Liver (tissue), 8 donors: ENCODE measurements at regions not wholly inside any gene's neighbourhood (a gene's known extent, or its start where the extent isn't known, plus 50 kb on each side); places are given as distances from the start of the nearest gene placed in this dataset.

Experiments used
- DNase-seq: peaks from one replicate; pipeline ENCODE4 v3.0.0-alpha.2; 2017; ENCODE audit warnings: low spot score
- H3K27ac ChIP-seq, 2 donors: one replicate each; pipeline ENCODE4 v1.7.0; 2013; ENCODE audit warnings: inconsistent platforms in 2 of 2, low read length in 2 of 2, control low read depth in 1 of 2, low read depth in 1 of 2, mild to moderate bottlenecking in 1 of 2
- H3K27me3 ChIP-seq, 4 donors: one replicate each; pipeline versions ENCODE4 v1.6.1 to v1.7.0; 2013; ENCODE audit warnings: low read length in 3 of 4, inconsistent platforms in 1 of 4, mild to moderate bottlenecking in 1 of 4, moderate library complexity in 1 of 4; ENCODE audit not compliant: control insufficient read depth in 4 of 4, insufficient read depth in 4 of 4
- H3K36me3 ChIP-seq, 4 donors: one replicate each; pipeline versions ENCODE4 v1.6.1 to v1.7.0; 2013; ENCODE audit warnings: low read length in 3 of 4, mild to moderate bottlenecking in 3 of 4, low read depth in 1 of 4, moderate library complexity in 1 of 4; ENCODE audit not compliant: control insufficient read depth in 4 of 4, insufficient read depth in 3 of 4
- H3K4me1 ChIP-seq, 4 donors: one replicate each; pipeline versions ENCODE4 v1.6.1 to v1.7.0; 2013; ENCODE audit warnings: low read length in 3 of 4, mild to moderate bottlenecking in 3 of 4, moderate library complexity in 1 of 4; ENCODE audit not compliant: control insufficient read depth in 4 of 4, insufficient read depth in 4 of 4
- H3K4me3 ChIP-seq, 3 donors: one replicate each; pipeline versions ENCODE4 v1.6.1 to v1.7.0; 2013; ENCODE audit warnings: low read length in 3 of 3, control low read depth in 1 of 3, low read depth in 1 of 3, mild to moderate bottlenecking in 1 of 3
- H3K9ac ChIP-seq, 2 donors: one replicate each; pipeline ENCODE4 v1.7.0; 2013; ENCODE audit warnings: low read length in 2 of 2, mild to moderate bottlenecking in 2 of 2, moderate library complexity in 2 of 2, control low read depth in 1 of 2, low read depth in 1 of 2
- H3K9me3 ChIP-seq, 4 donors: one replicate each; pipeline versions ENCODE4 v1.6.1 to v1.7.0; 2013; ENCODE audit warnings: low read length in 3 of 4; ENCODE audit not compliant: control insufficient read depth in 4 of 4
- EGR1 ChIP-seq, 2 donors: IDR thresholded peaks; 2 replicates each; pipeline ENCODE4 v1.6.1; 2016 to 2018; ENCODE audit warnings: antibody characterized with exemption in 2 of 2, low read depth in 2 of 2
- FOXA1 ChIP-seq: IDR thresholded peaks from 2 replicates; pipeline ENCODE4 v1.6.1; 2016; ENCODE audit warnings: antibody characterized with exemption
- FOXA2 ChIP-seq: IDR thresholded peaks from 2 replicates; pipeline ENCODE4 v1.6.1; 2016; ENCODE audit warnings: antibody characterized with exemption
- GABPA ChIP-seq, 2 donors: IDR thresholded peaks in 1 of 2; conservative IDR thresholded peaks in 1 of 2; 2 replicates each; pipeline ENCODE4 v1.6.1; 2016; ENCODE audit warnings: antibody characterized with exemption in 2 of 2, mild to moderate bottlenecking in 1 of 2, moderate library complexity in 1 of 2
- HNF4A ChIP-seq, 2 donors: conservative IDR thresholded peaks; 2 replicates each; pipeline ENCODE4 v1.6.1; 2016; ENCODE audit warnings: antibody characterized with exemption in 2 of 2, mild to moderate bottlenecking in 2 of 2
- HNF4G ChIP-seq: IDR thresholded peaks from 2 replicates; pipeline ENCODE4 v1.6.1; 2016; ENCODE audit warnings: antibody characterized with exemption
- JUND ChIP-seq, 2 donors: IDR thresholded peaks; 2 replicates each; pipeline ENCODE4 v1.6.1; 2016; ENCODE audit warnings: antibody characterized with exemption in 2 of 2
- NR2F2 ChIP-seq: IDR thresholded peaks from 2 replicates; pipeline ENCODE4 v1.6.1; 2016; ENCODE audit warnings: antibody characterized with exemption
- RAD21 ChIP-seq, 2 donors: IDR thresholded peaks; 2 replicates each; pipeline ENCODE4 v1.6.1; 2016; ENCODE audit warnings: antibody characterized with exemption in 2 of 2, mild to moderate bottlenecking in 2 of 2
- RXRA ChIP-seq, 2 donors: IDR thresholded peaks; 2 replicates each; pipeline ENCODE4 v1.6.1; 2017 to 2018; ENCODE audit warnings: antibody characterized with exemption in 2 of 2, mild to moderate bottlenecking in 1 of 2
- SP1 ChIP-seq: IDR thresholded peaks from 2 replicates; pipeline ENCODE4 v1.6.1; 2018; ENCODE audit warnings: antibody characterized with exemption, mild to moderate bottlenecking
- TAF1 ChIP-seq: conservative IDR thresholded peaks from 2 replicates; pipeline ENCODE4 v1.6.1; 2016; ENCODE audit warnings: antibody characterized with exemption, mild to moderate bottlenecking
- YY1 ChIP-seq: IDR thresholded peaks from 2 replicates; pipeline ENCODE4 v1.6.1; 2016; ENCODE audit warnings: antibody characterized with exemption, mild to moderate bottlenecking
- WGBS: extraction: QIAGEN DNeasy Blood & Tissue Kit; methylation state at CpG from one replicate; pipeline ENCODE4 v1.1.7; 2013; 5-methylcytosine and 5-hydroxymethylcytosine counted together
- TF ChIP-seq, protein P1 (sequence below): fragments of 150-350 bp; IDR thresholded peaks from 2 replicates; pipeline ENCODE4 v1.5.1; 2017; ENCODE audit warnings: improper control_type of control experiment, low read depth, low read length; ENCODE audit not compliant: missing input control
- TF ChIP-seq, protein P2 (sequence below): IDR thresholded peaks from 2 replicates; pipeline ENCODE4 v1.6.1; 2016; ENCODE audit warnings: antibody characterized with exemption
- TF ChIP-seq, protein P3 (sequence below): IDR thresholded peaks from 2 replicates; pipeline ENCODE4 v1.6.1; 2016; ENCODE audit warnings: antibody characterized with exemption
- TF ChIP-seq, protein P4 (sequence below): IDR thresholded peaks from 2 replicates; pipeline ENCODE4 v1.6.1; 2016; ENCODE audit warnings: antibody characterized with exemption
- donor health status: healthy.
- donor health status: healthy.
- donor health status: healthy.
- donor health status: healthy.
- donor health status: healthy.

DNA sequence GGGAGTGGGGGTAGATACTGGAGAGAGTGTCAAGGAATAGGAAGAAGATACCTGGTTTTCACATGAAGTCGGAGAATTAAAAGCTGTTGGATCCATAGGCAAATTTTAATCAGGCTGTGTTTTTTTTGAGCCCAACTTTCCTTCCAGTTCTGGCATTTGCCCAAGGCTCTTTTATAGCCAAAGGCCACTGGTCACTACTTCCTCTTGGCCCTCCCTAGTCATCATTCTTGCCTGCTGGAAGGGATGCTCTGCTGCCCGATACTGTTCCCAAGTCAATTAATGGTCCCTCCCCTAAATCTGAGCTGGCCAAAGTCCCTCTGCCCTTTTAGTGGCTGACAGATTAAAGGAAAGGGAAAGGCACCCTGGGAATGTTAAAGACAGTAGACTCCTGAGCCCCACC lies 102.8 kb upstream of the ZNF648 start:
- no peak overlapping the region for H3K27ac ChIP-seq
- no peak overlapping the region for H3K9ac ChIP-seq
- 72% methylated on average over 2 of the region's 2 CpGs for WGBS

DNA sequence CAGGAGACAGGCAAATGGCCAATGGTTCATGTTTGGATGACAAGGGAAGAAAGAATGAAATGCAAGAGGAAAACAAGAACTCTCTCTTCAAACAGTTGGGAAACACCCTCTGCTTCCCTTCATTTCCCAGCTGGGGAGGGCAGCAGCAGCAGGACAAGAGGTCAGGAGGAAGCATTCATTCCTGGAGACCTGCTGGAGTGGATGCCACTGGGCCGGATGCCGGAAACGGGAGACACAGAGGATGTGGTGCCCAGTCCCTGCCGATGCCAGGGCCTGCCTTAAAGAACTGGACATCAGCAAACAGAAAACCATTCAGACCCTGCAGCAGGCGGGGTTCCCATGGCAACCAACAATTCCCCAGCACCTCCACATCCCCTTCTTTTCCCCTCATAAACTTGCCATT lies 102.3 kb upstream of the ZNF648 start:
- peaks cover 0 to 5% (median 0%) of the 10 kb centered on the region in 4 donors for H3K9me3 ChIP-seq
- no peak overlapping the region for H3K27ac ChIP-seq
- TF ChIP-seq RAD21 (IDR thresholded peaks at IDR 0.05) (peak in 1 of 2 donors; percentile 10), TAF1 (no peak), NR2F2 (peak; percentile 84), JUND (IDR thresholded peaks at IDR 0.05) (no peak), HNF4G (no peak)
- TF ChIP-seq, protein P1, sequence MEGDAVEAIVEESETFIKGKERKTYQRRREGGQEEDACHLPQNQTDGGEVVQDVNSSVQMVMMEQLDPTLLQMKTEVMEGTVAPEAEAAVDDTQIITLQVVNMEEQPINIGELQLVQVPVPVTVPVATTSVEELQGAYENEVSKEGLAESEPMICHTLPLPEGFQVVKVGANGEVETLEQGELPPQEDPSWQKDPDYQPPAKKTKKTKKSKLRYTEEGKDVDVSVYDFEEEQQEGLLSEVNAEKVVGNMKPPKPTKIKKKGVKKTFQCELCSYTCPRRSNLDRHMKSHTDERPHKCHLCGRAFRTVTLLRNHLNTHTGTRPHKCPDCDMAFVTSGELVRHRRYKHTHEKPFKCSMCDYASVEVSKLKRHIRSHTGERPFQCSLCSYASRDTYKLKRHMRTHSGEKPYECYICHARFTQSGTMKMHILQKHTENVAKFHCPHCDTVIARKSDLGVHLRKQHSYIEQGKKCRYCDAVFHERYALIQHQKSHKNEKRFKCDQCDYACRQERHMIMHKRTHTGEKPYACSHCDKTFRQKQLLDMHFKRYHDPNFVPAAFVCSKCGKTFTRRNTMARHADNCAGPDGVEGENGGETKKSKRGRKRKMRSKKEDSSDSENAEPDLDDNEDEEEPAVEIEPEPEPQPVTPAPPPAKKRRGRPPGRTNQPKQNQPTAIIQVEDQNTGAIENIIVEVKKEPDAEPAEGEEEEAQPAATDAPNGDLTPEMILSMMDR: no peak
- TF ChIP-seq, protein P2, sequence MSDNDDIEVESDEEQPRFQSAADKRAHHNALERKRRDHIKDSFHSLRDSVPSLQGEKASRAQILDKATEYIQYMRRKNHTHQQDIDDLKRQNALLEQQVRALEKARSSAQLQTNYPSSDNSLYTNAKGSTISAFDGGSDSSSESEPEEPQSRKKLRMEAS: no peak
- WGBS: 83% methylated on average over 5 of the region's 5 CpGs
- no peak overlapping the region for H3K4me3 ChIP-seq
- no peak for DNase-seq
- H3K36me3 ChIP-seq: peaks cover 0 to 2% (median 0%) of the 10 kb centered on the region in 4 donors
- H3K4me1 ChIP-seq: no peaks in the 10 kb centered on the region
- no peak overlapping the region for H3K9ac ChIP-seq
- H3K27me3 ChIP-seq: no peaks in the 10 kb centered on the region

More for the DNA sequence above, 102.8 kb upstream of the ZNF648 start:
- H3K27me3 ChIP-seq: no peaks in the 10 kb centered on the region
- peaks cover 0 to 1% (median 0%) of the 10 kb centered on the region in 4 donors for H3K9me3 ChIP-seq
- H3K4me1 ChIP-seq: no peaks in the 10 kb centered on the region
- no peak for DNase-seq
- TF ChIP-seq JUND (IDR thresholded peaks at IDR 0.05) (no peak), YY1 (no peak), FOXA1 (no peak), SP1 (no peak)
- TF ChIP-seq, protein P3, sequence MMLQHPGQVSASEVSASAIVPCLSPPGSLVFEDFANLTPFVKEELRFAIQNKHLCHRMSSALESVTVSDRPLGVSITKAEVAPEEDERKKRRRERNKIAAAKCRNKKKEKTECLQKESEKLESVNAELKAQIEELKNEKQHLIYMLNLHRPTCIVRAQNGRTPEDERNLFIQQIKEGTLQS: no peak
- H3K4me3 ChIP-seq: no peak overlapping the region
- peaks cover 0 to 2% (median 0%) of the 10 kb centered on the region in 4 donors for H3K36me3 ChIP-seq

DNA sequence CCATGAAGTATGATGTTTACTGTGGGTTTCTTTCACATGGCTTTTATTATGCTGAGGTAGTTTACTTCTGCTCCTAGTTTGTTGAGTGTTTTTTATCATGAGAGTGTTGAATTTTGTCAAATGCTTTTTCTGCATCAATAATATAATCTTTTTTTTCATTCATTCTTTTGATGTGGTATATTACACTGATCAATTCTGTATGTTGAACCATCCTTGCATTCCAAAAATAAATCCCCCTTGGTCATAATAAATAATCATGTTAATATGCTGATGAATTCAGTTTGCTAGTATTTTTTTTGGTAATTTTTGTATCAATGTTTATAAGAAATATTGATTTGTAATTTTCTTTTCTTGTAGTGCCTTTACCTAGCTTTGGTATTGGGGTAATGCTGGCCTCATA lies 97.9 kb upstream of the ZNF648 start:
- Histone ChIP-seq H3K36me3 (peaks cover 0 to 2% (median 0%) of the 10 kb centered on the region in 4 donors), H3K4me3 (no peak overlapping the region), H3K4me1 (no peaks in the 10 kb centered on the region), H3K9ac (no peak overlapping the region), H3K27ac (no peak overlapping the region), H3K9me3 (peaks cover 0 to 5% (median 0%) of the 10 kb centered on the region in 4 donors), H3K27me3 (no peaks in the 10 kb centered on the region)
- TF ChIP-seq, protein P1: no peak
- TF ChIP-seq HNF4A (conservative IDR thresholded peaks at IDR 0.05) (no peak), SP1 (no peak), FOXA2 (no peak), GABPA (IDR thresholded peaks at IDR 0.05 in 1 of 2, conservative IDR thresholded peaks at IDR 0.05 in 1 of 2) (no peak), TAF1 (no peak), JUND (IDR thresholded peaks at IDR 0.05) (no peak), FOXA1 (no peak), EGR1 (IDR thresholded peaks at IDR 0.05; ENCODE audit: low read depth in 2 of 2) (no peak), YY1 (no peak), RXRA (IDR thresholded peaks at IDR 0.05) (no peak)
- TF ChIP-seq, protein P4, sequence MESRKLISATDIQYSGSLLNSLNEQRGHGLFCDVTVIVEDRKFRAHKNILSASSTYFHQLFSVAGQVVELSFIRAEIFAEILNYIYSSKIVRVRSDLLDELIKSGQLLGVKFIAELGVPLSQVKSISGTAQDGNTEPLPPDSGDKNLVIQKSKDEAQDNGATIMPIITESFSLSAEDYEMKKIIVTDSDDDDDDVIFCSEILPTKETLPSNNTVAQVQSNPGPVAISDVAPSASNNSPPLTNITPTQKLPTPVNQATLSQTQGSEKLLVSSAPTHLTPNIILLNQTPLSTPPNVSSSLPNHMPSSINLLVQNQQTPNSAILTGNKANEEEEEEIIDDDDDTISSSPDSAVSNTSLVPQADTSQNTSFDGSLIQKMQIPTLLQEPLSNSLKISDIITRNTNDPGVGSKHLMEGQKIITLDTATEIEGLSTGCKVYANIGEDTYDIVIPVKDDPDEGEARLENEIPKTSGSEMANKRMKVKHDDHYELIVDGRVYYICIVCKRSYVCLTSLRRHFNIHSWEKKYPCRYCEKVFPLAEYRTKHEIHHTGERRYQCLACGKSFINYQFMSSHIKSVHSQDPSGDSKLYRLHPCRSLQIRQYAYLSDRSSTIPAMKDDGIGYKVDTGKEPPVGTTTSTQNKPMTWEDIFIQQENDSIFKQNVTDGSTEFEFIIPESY: no peak
- TF ChIP-seq, protein P3: no peak
- DNase-seq: no peak
